CD4-positive, alpha-beta T cell treated with Interleukin-6 at 100 ng/mL for 8 hours (primary cell): ENCODE measurements at regions not wholly inside any gene's neighbourhood (a gene's known extent, or its start where the extent isn't known, plus 50 kb on each side); places are given as distances from the start of the nearest gene placed in this dataset.

Experiments used
- DNase-seq: peaks from one replicate; pipeline ENCODE4 v3.0.0-alpha.2; 2020; ENCODE audit warnings: mixed read lengths, low spot score

GRCh38 chr15:96524676-96525417 lies 194.3 kb downstream of the NR2F2 start:
- DNase-seq = no peak

GRCh38 chr15:96535148-96535547 lies 204.6 kb downstream of the NR2F2 start:
- DNase-seq = no peak

- no peak for DNase-seq
These were observed 208.0 kb downstream of the NR2F2 start for GRCh38 chr15:96538491-96538890.

- no peak for DNase-seq
These were observed 209.8 kb downstream of the NR2F2 start for GRCh38 chr15:96540283-96540682.

- no peak for DNase-seq
These were observed 211.8 kb downstream of the NR2F2 start for GRCh38 chr15:96542130-96542770.

GRCh38 chr15:96544162-96544756 lies 213.8 kb downstream of the NR2F2 start:
- no peak for DNase-seq

- DNase-seq = no peak
These were observed 218.6 kb downstream of the NR2F2 start for GRCh38 chr15:96549136-96549535.

GRCh38 chr15:96551196-96551595 lies 220.7 kb downstream of the NR2F2 start:
- DNase-seq = no peak

GRCh38 chr15:96551722-96552121 lies 221.2 kb downstream of the NR2F2 start:
- DNase-seq = no peak

- DNase-seq = no peak
These were observed 222.5 kb downstream of the NR2F2 start for GRCh38 chr15:96553006-96553405.

- no peak for DNase-seq
These were observed 223.0 kb downstream of the NR2F2 start for GRCh38 chr15:96553451-96553850.

GRCh38 chr15:96553931-96554330 lies 223.4 kb downstream of the NR2F2 start:
- DNase-seq = no peak

GRCh38 chr15:96554541-96554940 lies 224.0 kb downstream of the NR2F2 start:
- DNase-seq = no peak

GRCh38 chr15:96559087-96559486 lies 228.6 kb downstream of the NR2F2 start:
- DNase-seq = no peak

- no peak for DNase-seq
These were observed 229.1 kb downstream of the NR2F2 start for GRCh38 chr15:96559631-96560030.

- DNase-seq = no peak
These were observed 229.9 kb downstream of the NR2F2 start for GRCh38 chr15:96560246-96560895.

GRCh38 chr15:96561593-96561992 lies 231.1 kb downstream of the NR2F2 start:
- DNase-seq = no peak

- no peak for DNase-seq
These were observed 234.0 kb downstream of the NR2F2 start for GRCh38 chr15:96564546-96564945.

- no peak for DNase-seq
These were observed 234.8 kb downstream of the NR2F2 start for GRCh38 chr15:96565266-96565665.

- no peak for DNase-seq
These were observed 244.3 kb downstream of the NR2F2 start for GRCh38 chr15:96574782-96575181.

- DNase-seq = no peak
These were observed 246.1 kb downstream of the NR2F2 start for GRCh38 chr15:96576596-96576995.

- no peak for DNase-seq
These were observed 247.9 kb downstream of the NR2F2 start for GRCh38 chr15:96578393-96578792.

- DNase-seq = no peak
These were observed 250.9 kb downstream of the NR2F2 start for GRCh38 chr15:96581371-96581770.
